BJ (cell line): ENCODE measurements at regions not wholly inside any gene's neighbourhood (a gene's known extent, or its start where the extent isn't known, plus 50 kb on each side); places are given as distances from the start of the nearest gene placed in this dataset.

Experiments used
- CTCF ChIA-PET: fragments of 350-600 bp; formaldehyde crosslinking; extraction: SDS; loops from one replicate; lab custom pipeline; 2021; ENCODE audit warnings: antibody characterized with exemption, inconsistent platforms; lab: Yijun Ruan, JAX
- POLR2A ChIA-PET: fragments of 300-600 bp; sonication (Branson Sonifier 250); formaldehyde crosslinking; extraction: SDS; loops from one replicate; lab custom pipeline; 2021; ENCODE audit warnings: antibody characterized with exemption; lab: Charles Lee
- DNase-seq: peaks from one replicate; pipeline ENCODE4 v3.0.0-alpha.2; 2011; ENCODE audit warnings: low read depth
- H3K27me3 ChIP-seq: 2 replicates; pipeline ENCODE4 v1.6.0; 2011; ENCODE audit warnings: low read length; ENCODE audit not compliant: control insufficient read depth, insufficient read depth
- H3K36me3 ChIP-seq: 2 replicates; pipeline ENCODE4 v1.5.1; 2011; ENCODE audit warnings: low read length; ENCODE audit not compliant: control insufficient read depth, insufficient read depth
- H3K4me3 ChIP-seq: 2 replicates; pipeline ENCODE4 v1.5.1; 2011; ENCODE audit warnings: low read depth, mild to moderate bottlenecking, control low read depth, low read length
- TF ChIP-seq, protein P1 (sequence below): IDR thresholded peaks from 2 replicates; pipeline ENCODE4 v1.5.1; 2011; ENCODE audit warnings: low read depth, mild to moderate bottlenecking, control low read depth, inconsistent platforms, low read length, moderate library complexity; ENCODE audit not compliant: insufficient read depth

DNA sequence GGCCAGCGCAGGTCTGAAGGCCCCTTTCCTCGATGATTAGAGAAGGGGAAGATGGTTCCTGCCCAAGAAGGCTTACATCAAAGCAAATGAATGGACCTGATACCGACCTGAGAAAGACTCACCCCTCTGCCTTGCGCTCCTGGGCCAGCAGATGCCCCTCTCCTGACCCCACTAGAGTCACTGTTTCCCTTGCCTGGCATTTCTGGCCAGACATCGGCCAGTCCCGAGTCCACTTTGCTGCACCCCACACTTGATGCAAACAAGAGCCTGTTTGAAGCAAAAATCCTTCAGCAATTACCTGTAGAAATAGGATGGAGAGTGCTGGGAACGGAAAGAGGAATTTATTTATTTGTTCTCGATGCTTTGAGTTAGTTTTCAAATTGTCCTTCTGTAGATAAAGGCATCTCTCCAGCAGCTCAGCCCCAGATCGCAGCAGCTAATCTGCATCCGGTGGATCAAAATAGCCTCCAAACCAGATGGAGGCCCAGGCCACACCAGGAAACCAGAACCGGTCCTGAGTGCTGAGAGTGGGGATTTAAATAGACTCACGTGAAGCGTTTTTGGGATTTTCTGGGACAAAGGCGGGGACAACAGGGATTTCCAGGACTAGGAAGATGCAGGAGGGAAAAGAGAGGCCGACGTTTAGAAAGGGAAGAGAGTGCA, 148.6 kb downstream of the TRIM29 start:
- Histone ChIP-seq H3K36me3 (no peaks in the 10 kb centered on the region), H3K27me3 (peaks cover 3% of the 10 kb centered on the region), H3K4me3 (no peak overlapping the region)
- DNase-seq = no peak
- POLR2A ChIA-PET = no interaction called here
- CTCF ChIA-PET = no interaction called here
- TF ChIP-seq, protein P1, sequence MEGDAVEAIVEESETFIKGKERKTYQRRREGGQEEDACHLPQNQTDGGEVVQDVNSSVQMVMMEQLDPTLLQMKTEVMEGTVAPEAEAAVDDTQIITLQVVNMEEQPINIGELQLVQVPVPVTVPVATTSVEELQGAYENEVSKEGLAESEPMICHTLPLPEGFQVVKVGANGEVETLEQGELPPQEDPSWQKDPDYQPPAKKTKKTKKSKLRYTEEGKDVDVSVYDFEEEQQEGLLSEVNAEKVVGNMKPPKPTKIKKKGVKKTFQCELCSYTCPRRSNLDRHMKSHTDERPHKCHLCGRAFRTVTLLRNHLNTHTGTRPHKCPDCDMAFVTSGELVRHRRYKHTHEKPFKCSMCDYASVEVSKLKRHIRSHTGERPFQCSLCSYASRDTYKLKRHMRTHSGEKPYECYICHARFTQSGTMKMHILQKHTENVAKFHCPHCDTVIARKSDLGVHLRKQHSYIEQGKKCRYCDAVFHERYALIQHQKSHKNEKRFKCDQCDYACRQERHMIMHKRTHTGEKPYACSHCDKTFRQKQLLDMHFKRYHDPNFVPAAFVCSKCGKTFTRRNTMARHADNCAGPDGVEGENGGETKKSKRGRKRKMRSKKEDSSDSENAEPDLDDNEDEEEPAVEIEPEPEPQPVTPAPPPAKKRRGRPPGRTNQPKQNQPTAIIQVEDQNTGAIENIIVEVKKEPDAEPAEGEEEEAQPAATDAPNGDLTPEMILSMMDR = no peak

DNA sequence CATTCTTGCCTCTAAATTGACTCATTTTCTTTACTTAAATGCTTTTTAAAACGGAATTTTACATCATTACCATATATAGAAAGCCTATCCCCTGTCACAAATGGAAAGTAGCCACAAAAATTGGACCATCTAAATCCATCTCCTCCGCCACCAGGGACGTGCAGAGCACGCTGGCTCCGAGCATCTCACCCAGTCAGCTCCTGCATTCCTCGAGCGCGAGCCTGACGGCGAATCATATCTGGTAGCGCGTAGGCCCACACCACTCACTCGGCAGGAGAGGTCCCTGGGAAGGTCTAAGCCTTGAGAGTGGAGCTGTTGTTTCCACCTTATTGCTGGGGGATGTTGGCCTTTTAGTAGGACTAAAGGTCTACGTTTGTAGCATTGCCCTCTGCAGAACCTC, 152.4 kb downstream of the TRIM29 start:
- Histone ChIP-seq H3K36me3 (no peaks in the 10 kb centered on the region), H3K4me3 (no peak overlapping the region), H3K27me3 (peaks cover 2% of the 10 kb centered on the region; the same call in 1 of the 2 replicates)
- ChIA-PET CTCF (no interaction called here), POLR2A (no interaction called here)
- no peak for DNase-seq
- TF ChIP-seq, protein P1 = no peak

DNA sequence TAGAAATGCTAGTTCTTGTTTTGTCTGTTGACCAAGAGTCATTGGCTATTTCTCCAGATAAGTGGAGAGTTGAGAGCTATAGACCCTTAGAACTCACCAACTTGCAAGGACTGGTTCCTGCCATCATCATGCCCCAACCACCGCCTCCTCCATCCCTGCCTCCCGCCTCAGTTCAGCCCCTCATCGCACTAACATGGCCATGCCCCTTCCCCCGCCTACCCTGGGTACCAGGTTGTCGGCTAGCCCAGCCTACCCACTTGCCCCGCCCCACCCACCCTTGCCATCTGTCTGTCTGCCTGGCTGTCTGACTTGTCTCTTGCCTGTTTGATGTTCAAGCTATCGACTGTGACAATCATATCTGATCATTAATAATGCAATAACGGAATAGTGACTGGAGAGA, 154.1 kb downstream of the TRIM29 start:
- ChIA-PET CTCF (interaction anchor here (1.3 kb wide), 1 partner anchor 15 kb away, joined by 4 read pairs; no protein-coding TSS in a partner anchor), POLR2A (interaction anchor here (0.5 kb wide), 1 partner anchor 10 kb away, joined by 3 read pairs; no protein-coding TSS in a partner anchor)
- TF ChIP-seq, protein P1 = no peak
- H3K27me3 ChIP-seq = no peaks in the 10 kb centered on the region; the same call in 1 of the 2 replicates
- no peak overlapping the region for H3K4me3 ChIP-seq
- H3K36me3 ChIP-seq = no peaks in the 10 kb centered on the region
- DNase-seq = no peak

DNA sequence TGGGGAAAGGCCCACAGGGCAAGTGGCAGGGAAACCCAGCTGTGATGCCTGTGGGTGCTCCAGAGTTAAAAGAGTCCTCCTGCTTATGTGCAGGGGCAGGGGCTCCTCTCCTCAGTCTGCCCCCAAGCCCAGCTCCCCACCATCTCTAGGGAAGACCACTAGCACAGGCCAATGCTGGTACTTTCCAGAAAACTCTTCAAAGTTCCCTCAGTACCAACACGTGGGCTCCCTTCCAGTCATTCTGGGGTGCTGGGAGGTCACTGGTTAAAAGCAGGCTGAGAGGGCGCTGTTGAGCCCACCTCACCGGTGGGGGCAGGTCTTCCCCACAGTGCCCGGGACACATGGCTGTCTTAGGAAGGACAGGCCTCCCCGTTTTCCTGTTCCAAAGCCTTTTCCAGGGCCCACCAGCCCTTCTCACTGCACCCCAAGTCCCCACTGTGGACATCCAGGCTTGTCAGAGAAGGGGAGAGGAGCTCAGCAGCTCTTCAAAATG, 154.6 kb downstream of the TRIM29 start:
- POLR2A ChIA-PET = no interaction called here
- TF ChIP-seq, protein P1 = no peak
- Histone ChIP-seq H3K27me3 (no peaks in the 10 kb centered on the region; the same call in 1 of the 2 replicates), H3K36me3 (no peaks in the 10 kb centered on the region), H3K4me3 (no peak overlapping the region)
- DNase-seq = no peak
- CTCF ChIA-PET = interaction anchor here (1.3 kb wide), 1 partner anchor 16 kb away, joined by 4 read pairs; no protein-coding TSS in a partner anchor

DNA sequence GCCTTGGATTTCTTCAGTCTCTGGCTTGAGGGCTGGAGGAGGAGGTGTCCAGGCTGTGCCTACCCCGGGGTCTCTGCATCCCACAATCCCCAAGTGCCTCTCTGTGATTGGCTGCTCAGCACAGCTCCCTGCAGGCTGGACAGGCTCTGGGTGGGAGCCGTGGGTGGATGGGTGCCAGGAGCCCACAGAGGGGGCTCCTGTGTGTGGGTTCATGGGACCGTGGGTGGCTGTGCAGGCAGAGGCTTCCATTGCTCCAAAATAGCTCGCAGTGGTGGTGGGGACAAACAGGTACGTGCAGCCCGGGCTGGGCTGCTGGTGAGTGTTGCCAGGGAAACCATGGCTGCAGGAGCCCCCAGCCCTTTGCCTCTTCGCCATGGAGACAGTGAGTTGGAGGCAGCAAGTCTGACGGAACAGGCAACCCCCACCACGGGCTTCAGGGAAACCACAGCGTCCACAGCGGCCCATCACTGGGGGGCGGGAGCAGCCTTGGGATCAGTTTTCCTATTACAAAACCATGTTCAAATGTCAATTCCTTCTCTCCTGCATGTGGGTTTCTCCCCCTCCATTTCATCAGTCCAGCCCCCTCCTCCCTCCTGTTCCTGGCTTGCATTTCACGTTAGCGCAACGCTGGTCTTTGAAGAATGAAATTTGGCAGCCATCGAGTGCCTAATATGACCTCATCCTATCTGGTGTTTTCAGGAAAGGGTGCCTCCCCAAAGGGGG, 155.2 kb downstream of the TRIM29 start:
- no peaks in the 10 kb centered on the region; the same call in 1 of the 2 replicates for H3K27me3 ChIP-seq
- no peak overlapping the region for H3K4me3 ChIP-seq
- no peaks in the 10 kb centered on the region for H3K36me3 ChIP-seq
- CTCF ChIA-PET = interaction anchor here (1.2 to 1.3 kb wide), 2 partner anchors 14 to 16 kb away, joined by 3 to 4 read pairs; no protein-coding TSS in a partner anchor
- no peak for DNase-seq
- TF ChIP-seq, protein P1 = no peak
- POLR2A ChIA-PET = no interaction called here
